ENCODE measurements at regions not wholly inside any gene's neighbourhood (a gene's known extent, or its start where the extent isn't known, plus 50 kb on each side); places are given as distances from the start of the nearest gene placed in this dataset.

DNA sequence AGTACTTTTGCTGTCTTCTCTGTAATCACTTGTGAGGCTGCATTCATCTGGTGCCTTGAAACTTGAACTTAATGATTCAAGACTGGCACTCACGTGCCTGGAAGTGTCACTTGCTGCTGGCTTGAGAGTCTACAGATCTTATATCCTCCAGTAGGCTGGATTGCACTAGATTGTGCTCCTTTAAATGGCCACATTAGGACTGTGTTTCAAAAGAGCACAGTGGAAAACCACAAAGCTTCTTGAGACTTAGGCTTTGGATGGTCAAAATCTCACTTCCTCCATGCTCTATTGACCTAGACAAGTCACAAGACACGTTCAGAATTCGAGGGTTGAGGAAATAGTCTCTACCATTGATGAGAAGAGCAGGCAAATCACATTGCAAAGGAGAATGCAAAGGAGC, 1278.8 kb upstream of the MIR17HG start:
- no peak for DNase-seq (ENCODE audit: low read depth in 2 of 2)

- DNase-seq (ENCODE audit: low read depth in 2 of 2): no peak
Observed at GRCh38 chr13:90070362-90070761, 1277.1 kb upstream of the MIR17HG start.

- DNase-seq (ENCODE audit: low read depth in 2 of 2): no peak
Observed at GRCh38 chr13:90070837-90071525, 1276.5 kb upstream of the MIR17HG start.

DNA sequence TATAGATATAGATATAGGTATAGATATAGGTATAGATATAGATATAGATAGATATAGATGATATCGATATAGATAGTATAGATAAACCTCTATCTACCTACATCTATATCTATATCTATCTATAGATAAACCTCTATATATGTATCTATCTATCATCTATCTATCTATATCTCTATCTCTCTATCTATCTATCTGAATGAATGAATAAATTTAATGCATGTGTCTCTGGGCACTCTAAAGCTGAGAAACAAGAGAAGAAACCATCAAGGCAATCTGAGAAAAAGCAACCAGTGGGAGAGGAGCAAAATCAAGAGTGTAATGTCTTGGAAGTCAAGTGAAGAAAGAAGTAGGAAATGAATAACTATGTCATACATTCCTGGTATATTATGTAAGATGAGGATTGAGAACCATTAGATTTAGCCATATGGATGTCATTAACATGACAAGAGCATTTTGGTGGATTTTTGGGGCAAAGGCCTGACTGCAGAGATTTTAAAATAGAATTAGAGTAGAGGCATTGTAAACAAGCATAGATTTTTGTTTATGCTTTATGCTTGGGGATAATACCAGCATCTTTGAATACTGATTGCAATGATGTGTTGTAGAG, 1262.7 kb upstream of the MIR17HG start:
- no peak for DNase-seq (ENCODE audit: low read depth in 2 of 2)

DNA sequence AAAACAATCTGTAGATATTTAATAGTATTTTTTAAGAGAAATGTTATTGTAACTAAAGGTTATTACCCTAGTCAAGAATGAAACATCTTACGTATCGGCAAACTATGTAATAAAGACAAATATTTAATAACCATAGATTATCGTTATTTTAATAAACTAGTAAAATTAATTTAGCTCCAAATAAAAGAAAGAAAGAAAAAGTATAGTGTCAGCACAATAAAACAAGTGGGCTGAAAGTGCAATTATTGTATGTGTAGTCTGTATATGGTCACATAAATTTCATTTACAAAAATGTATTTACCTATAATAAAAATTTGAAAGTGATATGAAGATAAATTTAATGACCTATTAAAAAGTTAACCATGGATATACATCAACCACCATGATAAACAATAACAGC, 1258.4 kb upstream of the MIR17HG start:
- no peak for DNase-seq (ENCODE audit: low read depth in 2 of 2)

- DNase-seq (ENCODE audit: low read depth in 2 of 2): no peak
Observed at GRCh38 chr13:90091611-90092010, 1255.9 kb upstream of the MIR17HG start.

DNA sequence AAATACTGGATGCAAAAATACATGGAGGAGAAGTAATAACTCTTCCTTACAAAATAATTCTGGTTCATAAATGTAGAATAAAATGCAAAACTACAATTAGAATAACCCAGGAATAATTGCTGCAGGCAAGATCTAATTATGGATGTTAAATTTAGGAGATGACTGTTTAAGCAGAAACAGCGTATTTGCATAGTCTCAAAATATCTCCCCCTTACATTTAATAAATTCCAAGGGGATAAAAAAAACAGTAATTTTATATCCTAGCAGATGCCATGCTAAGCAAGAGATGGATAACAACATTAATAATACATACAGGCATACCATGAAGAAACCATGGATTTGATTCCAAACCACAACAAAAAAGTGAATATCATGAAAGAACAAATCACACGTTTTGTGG, 1253.1 kb upstream of the MIR17HG start:
- DNase-seq (ENCODE audit: low read depth in 2 of 2): no peak

- no peak for DNase-seq (ENCODE audit: low read depth in 2 of 2)
Observed at GRCh38 chr13:90098577-90098976, 1248.9 kb upstream of the MIR17HG start.

- DNase-seq (ENCODE audit: low read depth in 2 of 2): no peak
Observed at GRCh38 chr13:90099847-90100246, 1247.6 kb upstream of the MIR17HG start.

GRCh38 chr13:90103099-90103784, 1244.2 kb upstream of the MIR17HG start:
- DNase-seq (ENCODE audit: low read depth in 2 of 2): no peak

DNA sequence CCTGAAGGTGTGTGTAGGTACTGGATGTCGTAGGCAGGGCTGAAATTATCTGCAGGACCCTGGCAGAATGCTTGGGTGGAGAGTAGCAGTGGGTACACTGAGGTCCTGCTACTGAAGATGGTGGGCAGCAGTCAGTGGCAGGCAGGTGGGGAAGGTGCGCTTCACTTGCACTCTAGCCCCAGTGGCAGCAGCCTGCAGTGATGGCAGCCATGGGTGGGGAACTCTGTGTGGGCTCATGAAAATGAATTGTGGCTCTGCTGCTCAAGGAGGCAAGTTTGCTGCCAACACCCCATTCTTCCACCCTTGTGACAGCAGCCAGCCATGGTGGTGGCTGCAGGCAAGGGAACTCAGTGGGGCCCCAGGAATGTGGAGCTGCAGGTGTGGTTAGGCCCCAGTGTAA, 1242.7 kb upstream of the MIR17HG start:
- DNase-seq (ENCODE audit: low read depth in 2 of 2): no peak

- no peak for DNase-seq (ENCODE audit: low read depth in 2 of 2)
Observed at GRCh38 chr13:90105276-90105675, 1242.2 kb upstream of the MIR17HG start.

GRCh38 chr13:90105849-90106496, 1241.5 kb upstream of the MIR17HG start:
- DNase-seq (ENCODE audit: low read depth in 2 of 2): no peak

GRCh38 chr13:90107661-90108060, 1239.8 kb upstream of the MIR17HG start:
- no peak for DNase-seq (ENCODE audit: low read depth in 2 of 2)

GRCh38 chr13:90108547-90108946, 1238.9 kb upstream of the MIR17HG start:
- no peak for DNase-seq (ENCODE audit: low read depth in 2 of 2)

- DNase-seq (ENCODE audit: low read depth in 2 of 2): no peak
Observed at GRCh38 chr13:90116121-90116520, 1231.4 kb upstream of the MIR17HG start.

GRCh38 chr13:90118467-90119071, 1228.9 kb upstream of the MIR17HG start:
- no peak for DNase-seq (ENCODE audit: low read depth in 2 of 2)

GRCh38 chr13:90120026-90120425, 1227.5 kb upstream of the MIR17HG start:
- DNase-seq (ENCODE audit: low read depth in 2 of 2): no peak

DNA sequence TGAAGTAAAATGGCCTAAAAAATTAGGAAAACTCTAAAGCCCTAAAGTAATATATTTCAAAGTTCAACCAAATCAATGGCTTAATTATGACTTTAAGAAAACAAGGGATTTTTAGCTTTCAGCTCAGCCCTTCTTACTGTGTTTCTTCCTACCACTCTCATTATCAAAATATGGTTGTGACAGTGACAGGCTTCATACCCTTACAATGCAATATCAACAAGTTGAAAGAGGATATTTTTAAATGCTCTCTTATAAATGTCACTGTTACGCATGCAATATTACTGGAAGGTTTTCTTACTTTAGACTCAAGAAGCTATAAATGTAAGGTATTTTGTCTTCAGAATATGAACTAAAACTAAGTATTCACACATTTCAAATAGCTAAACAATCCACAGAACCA, 1225.7 kb upstream of the MIR17HG start:
- DNase-seq (ENCODE audit: low read depth in 2 of 2): no peak

- no peak for DNase-seq (ENCODE audit: low read depth in 2 of 2)
Observed at GRCh38 chr13:90122531-90122930, 1225.0 kb upstream of the MIR17HG start.

GRCh38 chr13:90135558-90135957, 1211.9 kb upstream of the MIR17HG start:
- no peak for DNase-seq (ENCODE audit: low read depth in 2 of 2)

DNA sequence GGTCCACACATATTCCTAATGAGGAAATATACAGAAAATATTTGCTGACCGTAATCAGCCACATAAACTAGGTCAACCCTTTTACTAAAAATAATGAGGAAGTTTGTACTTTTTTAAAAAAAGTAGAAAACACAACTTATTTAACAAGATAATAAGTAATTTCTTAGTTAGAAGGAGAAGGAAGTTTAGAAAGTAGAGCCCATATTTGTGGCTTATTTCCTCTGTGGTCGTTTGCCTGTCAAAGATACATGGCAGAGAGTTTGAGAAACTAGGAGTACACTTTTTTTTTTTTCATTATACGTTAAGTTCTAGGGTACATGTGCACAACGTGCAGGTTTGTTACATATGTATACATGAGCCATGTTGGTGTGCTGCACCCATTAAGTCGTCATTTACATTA, 1205.2 kb upstream of the MIR17HG start:
- no peak for DNase-seq (ENCODE audit: low read depth in 2 of 2)
